ENCODE measurements at regions not wholly inside any gene's neighbourhood (a gene's known extent, or its start where the extent isn't known, plus 50 kb on each side); places are given as distances from the start of the nearest gene placed in this dataset.

- in situ Hi-C loops (cut with HindIII; ENCODE audit: low sequenced_read_pairs): no loop called here
- H3K4me3 ChIP-seq (ENCODE audit: low read depth, low read length): no peak overlapping the region
- no peak for TF ChIP-seq CTCF (IDR thresholded peaks at IDR 0.05; ENCODE audit: low read depth, low read length, missing control alignments)
- DNase-seq (ENCODE audit: low read depth): no peak
Measured at GRCh38 chr9:10961883-10962282, 349.1 kb upstream of the PTPRD start.

GRCh38 chr9:10983251-10983650, 370.4 kb upstream of the PTPRD start:
- in situ Hi-C loops (cut with HindIII; ENCODE audit: low sequenced_read_pairs): no loop called here
- no peak for TF ChIP-seq CTCF (IDR thresholded peaks at IDR 0.05; ENCODE audit: low read depth, low read length, missing control alignments)
- DNase-seq (ENCODE audit: low read depth): no peak
- H3K4me3 ChIP-seq (ENCODE audit: low read depth, low read length): no peak overlapping the region

- no peak for DNase-seq (ENCODE audit: low read depth)
- in situ Hi-C loops (cut with HindIII; ENCODE audit: low sequenced_read_pairs): no loop called here
- no peak overlapping the region for H3K4me3 ChIP-seq (ENCODE audit: low read depth, low read length)
- TF ChIP-seq CTCF (IDR thresholded peaks at IDR 0.05; ENCODE audit: low read depth, low read length, missing control alignments): no peak
Measured at GRCh38 chr9:10999646-11000045, 386.8 kb upstream of the PTPRD start.

- no peak for DNase-seq (ENCODE audit: low read depth)
- H3K4me3 ChIP-seq (ENCODE audit: low read depth, low read length): no peak overlapping the region
- TF ChIP-seq CTCF (IDR thresholded peaks at IDR 0.05; ENCODE audit: low read depth, low read length, missing control alignments): no peak
- in situ Hi-C loops (cut with HindIII; ENCODE audit: low sequenced_read_pairs): no loop called here
Measured at GRCh38 chr9:11001546-11001945, 388.7 kb upstream of the PTPRD start.

GRCh38 chr9:11002705-11003104, 389.9 kb upstream of the PTPRD start:
- TF ChIP-seq CTCF (IDR thresholded peaks at IDR 0.05; ENCODE audit: low read depth, low read length, missing control alignments): no peak
- DNase-seq (ENCODE audit: low read depth): no peak
- in situ Hi-C loops (cut with HindIII; ENCODE audit: low sequenced_read_pairs): no loop called here
- no peak overlapping the region for H3K4me3 ChIP-seq (ENCODE audit: low read depth, low read length)

GRCh38 chr9:11003836-11004235, 391.0 kb upstream of the PTPRD start:
- TF ChIP-seq CTCF (IDR thresholded peaks at IDR 0.05; ENCODE audit: low read depth, low read length, missing control alignments): no peak
- DNase-seq (ENCODE audit: low read depth): no peak
- in situ Hi-C loops (cut with HindIII; ENCODE audit: low sequenced_read_pairs): no loop called here
- H3K4me3 ChIP-seq (ENCODE audit: low read depth, low read length): no peak overlapping the region

- no peak overlapping the region for H3K4me3 ChIP-seq (ENCODE audit: low read depth, low read length)
- in situ Hi-C loops (cut with HindIII; ENCODE audit: low sequenced_read_pairs): no loop called here
- TF ChIP-seq CTCF (IDR thresholded peaks at IDR 0.05; ENCODE audit: low read depth, low read length, missing control alignments): no peak
- DNase-seq (ENCODE audit: low read depth): no peak
Measured at GRCh38 chr9:11011696-11012095, 398.9 kb upstream of the PTPRD start.

All from astrocyte of the cerebellum (primary cell).